RWPE1 (cell line): ENCODE measurements at regions not wholly inside any gene's neighbourhood (a gene's known extent, or its start where the extent isn't known, plus 50 kb on each side); places are given as distances from the start of the nearest gene placed in this dataset.

Experiments used
- CTCF ChIA-PET: fragments of 350-600 bp; sonication (Branson Sonifier 250); formaldehyde crosslinking; extraction: SDS; loops from one replicate; lab custom pipeline; 2021; lab: Yijun Ruan, JAX
- POLR2A ChIA-PET: fragments of 400-600 bp; formaldehyde crosslinking; extraction: SDS; loops from one replicate; lab custom pipeline; 2020; ENCODE audit warnings: antibody characterized with exemption; ENCODE audit not compliant: low non-redundant PET; lab: Yijun Ruan, JAX
- DNase-seq: peaks from one replicate; pipeline ENCODE4 v3.0.0; 2012; ENCODE audit warnings: low spot score
- H3K27ac ChIP-seq: fragments of 450-650 bp; 2 replicates; pipeline ENCODE4 v1.5.1; 2017
- TF ChIP-seq, protein P1 (sequence below): fragments of 450-650 bp; conservative IDR thresholded peaks from 2 replicates; pipeline ENCODE4 v1.5.1; 2017; ENCODE audit warnings: low read depth, mild to moderate bottlenecking

- H3K27ac ChIP-seq = no peak overlapping the region
- ChIA-PET POLR2A (no interaction called here), CTCF (interaction anchor here (0.9 kb wide), 1 partner anchor 95 kb away, joined by 3 read pairs; no protein-coding TSS in a partner anchor)
- DNase-seq = peak; percentile 19
- TF ChIP-seq, protein P1, sequence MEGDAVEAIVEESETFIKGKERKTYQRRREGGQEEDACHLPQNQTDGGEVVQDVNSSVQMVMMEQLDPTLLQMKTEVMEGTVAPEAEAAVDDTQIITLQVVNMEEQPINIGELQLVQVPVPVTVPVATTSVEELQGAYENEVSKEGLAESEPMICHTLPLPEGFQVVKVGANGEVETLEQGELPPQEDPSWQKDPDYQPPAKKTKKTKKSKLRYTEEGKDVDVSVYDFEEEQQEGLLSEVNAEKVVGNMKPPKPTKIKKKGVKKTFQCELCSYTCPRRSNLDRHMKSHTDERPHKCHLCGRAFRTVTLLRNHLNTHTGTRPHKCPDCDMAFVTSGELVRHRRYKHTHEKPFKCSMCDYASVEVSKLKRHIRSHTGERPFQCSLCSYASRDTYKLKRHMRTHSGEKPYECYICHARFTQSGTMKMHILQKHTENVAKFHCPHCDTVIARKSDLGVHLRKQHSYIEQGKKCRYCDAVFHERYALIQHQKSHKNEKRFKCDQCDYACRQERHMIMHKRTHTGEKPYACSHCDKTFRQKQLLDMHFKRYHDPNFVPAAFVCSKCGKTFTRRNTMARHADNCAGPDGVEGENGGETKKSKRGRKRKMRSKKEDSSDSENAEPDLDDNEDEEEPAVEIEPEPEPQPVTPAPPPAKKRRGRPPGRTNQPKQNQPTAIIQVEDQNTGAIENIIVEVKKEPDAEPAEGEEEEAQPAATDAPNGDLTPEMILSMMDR = no peak
These were observed 1319.7 kb upstream of the TENM3 start for GRCh38 chr4:180923486-180923885.

- ChIA-PET POLR2A (no interaction called here), CTCF (interaction anchor here (0.6 to 0.7 kb wide), 2 partner anchors 97 to 398 kb away, joined by 3 to 4 read pairs; no protein-coding TSS in a partner anchor)
- H3K27ac ChIP-seq = no peak overlapping the region
- TF ChIP-seq, protein P1 = no peak
- no peak for DNase-seq
These were observed 1317.4 kb upstream of the TENM3 start for GRCh38 chr4:180925805-180926204.

- H3K27ac ChIP-seq = no peak overlapping the region
- no peak for DNase-seq
- CTCF ChIA-PET = interaction anchor here (0.7 kb wide), 1 partner anchor 98 kb away, joined by 4 read pairs; no protein-coding TSS in a partner anchor
- TF ChIP-seq, protein P1 = no peak
- POLR2A ChIA-PET = no interaction called here
These were observed 1316.9 kb upstream of the TENM3 start for GRCh38 chr4:180926277-180926676.

GRCh38 chr4:180932370-180933001 lies 1310.7 kb upstream of the TENM3 start:
- no peak overlapping the region for H3K27ac ChIP-seq
- TF ChIP-seq, protein P1 = no peak
- DNase-seq = no peak
- ChIA-PET CTCF (no interaction called here), POLR2A (no interaction called here)

DNA sequence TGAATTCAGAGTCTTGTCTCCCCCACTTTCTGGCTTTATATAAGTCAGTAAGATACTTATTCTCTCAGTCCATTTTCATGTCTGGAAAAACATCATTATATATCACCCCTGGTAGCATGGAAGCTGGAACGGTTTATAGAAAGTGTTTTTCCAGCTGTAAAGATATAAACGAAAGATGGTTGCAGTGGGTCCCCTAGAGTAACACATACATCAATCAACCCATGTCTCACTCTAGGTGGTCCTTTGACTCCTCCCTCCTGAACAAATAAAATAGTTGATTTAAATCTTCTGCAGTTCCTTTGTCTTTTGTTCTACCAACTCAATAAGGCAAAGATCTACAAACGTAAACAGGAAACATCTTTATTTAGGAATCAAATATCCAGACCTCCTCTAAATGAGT lies 1306.1 kb upstream of the TENM3 start:
- no peak for DNase-seq
- ChIA-PET POLR2A (no interaction called here), CTCF (interaction anchor here (0.9 kb wide), 1 partner anchor 110 kb away, joined by 3 read pairs; no protein-coding TSS in a partner anchor)
- TF ChIP-seq, protein P1 = no peak
- H3K27ac ChIP-seq = no peak overlapping the region

DNA sequence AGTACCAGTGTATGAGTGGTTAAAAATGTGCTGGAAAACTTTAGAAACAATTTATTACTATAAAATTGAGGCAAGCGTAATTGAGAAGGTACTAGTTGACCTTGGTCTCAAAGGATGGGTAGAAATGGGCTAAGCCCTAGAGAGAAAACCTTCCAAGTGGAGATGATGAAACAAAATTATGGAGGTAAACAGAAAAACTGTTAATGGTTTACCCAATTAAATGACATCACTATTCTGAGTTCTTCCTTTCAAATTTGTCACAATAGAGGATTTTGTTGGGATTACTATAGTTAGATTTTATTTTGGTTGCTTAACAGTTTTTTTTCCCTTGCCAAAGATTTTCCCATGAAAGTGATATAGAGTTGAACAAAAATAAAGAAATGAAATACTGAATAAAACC lies 1302.5 kb upstream of the TENM3 start:
- no peak for DNase-seq
- ChIA-PET POLR2A (no interaction called here), CTCF (interaction anchor here (0.8 to 1.3 kb wide), 2 partner anchors 112 to 1263 kb away, joined by 3 to 4 read pairs; no protein-coding TSS in a partner anchor)
- H3K27ac ChIP-seq = no peak overlapping the region
- TF ChIP-seq, protein P1 = no peak
